ENCODE measurements at regions not wholly inside any gene's neighbourhood (a gene's known extent, or its start where the extent isn't known, plus 50 kb on each side); places are given as distances from the start of the nearest gene placed in this dataset.

DNA sequence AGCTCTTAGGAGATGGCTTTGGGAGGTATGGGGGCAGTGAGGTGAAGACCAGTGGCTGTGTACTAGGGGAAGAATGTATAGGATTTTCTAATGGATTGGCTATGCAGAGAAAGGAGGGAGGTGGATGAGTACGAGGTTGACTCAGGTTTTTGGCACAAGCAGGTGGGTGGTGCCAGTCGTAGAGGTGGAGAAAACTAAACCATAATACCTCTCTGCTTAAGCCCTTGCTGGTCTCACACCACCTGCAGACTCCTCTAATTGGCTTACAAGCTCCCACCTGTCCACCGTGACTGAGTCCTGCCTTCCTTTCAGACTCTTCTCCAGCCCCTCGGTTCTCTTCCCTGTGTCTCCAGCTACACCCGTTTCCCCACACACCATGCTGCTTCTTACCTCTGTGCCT, 521.7 kb upstream of the CLINT1 start:
- no peak overlapping the region for H3K27ac ChIP-seq
- FAIRE-seq (no peak), ATAC-seq (no peak), DNase-seq (no peak)
- peaks cover 0 to 4% (median 0%) of the 10 kb centered on the region in 3 donors for H3K4me1 ChIP-seq
- no peaks in the 10 kb centered on the region for H3K9me3 ChIP-seq
- no peaks in the 10 kb centered on the region for H3K27me3 ChIP-seq
- intact Hi-C loops (cut with DNase I) = no loop called here
- H3K4me3 ChIP-seq = no peak overlapping the region
- H3K36me3 ChIP-seq = no peaks in the 10 kb centered on the region
- 71 to 78% methylated on average over 5 of the region's 5 CpGs for WGBS, 2 donors
- TF ChIP-seq, protein P1, sequence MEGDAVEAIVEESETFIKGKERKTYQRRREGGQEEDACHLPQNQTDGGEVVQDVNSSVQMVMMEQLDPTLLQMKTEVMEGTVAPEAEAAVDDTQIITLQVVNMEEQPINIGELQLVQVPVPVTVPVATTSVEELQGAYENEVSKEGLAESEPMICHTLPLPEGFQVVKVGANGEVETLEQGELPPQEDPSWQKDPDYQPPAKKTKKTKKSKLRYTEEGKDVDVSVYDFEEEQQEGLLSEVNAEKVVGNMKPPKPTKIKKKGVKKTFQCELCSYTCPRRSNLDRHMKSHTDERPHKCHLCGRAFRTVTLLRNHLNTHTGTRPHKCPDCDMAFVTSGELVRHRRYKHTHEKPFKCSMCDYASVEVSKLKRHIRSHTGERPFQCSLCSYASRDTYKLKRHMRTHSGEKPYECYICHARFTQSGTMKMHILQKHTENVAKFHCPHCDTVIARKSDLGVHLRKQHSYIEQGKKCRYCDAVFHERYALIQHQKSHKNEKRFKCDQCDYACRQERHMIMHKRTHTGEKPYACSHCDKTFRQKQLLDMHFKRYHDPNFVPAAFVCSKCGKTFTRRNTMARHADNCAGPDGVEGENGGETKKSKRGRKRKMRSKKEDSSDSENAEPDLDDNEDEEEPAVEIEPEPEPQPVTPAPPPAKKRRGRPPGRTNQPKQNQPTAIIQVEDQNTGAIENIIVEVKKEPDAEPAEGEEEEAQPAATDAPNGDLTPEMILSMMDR (IDR thresholded peaks at IDR 0.05) = no peak

DNA sequence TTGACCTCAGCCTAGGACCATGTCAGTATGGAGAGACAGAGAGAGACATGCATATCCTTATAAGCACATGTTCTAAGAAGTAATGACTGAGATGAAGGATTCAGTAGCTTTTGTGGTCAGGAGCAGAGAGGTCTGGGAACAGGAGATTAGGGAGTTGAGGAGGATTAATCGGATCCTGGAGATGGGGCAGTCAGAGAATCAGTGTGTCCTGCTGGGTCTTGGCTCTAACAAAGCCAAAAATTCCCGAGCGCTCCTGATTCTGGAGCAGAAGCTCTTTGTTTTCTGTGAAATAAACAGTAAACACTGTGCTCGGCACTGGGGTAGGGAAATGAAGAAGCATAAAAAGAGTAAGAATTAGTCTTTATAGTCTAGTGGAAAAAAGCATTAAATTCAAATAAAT, 520.0 kb upstream of the CLINT1 start:
- DNase-seq = no peak
- no peak for ATAC-seq
- 72 to 97% methylated on average over 4 of the region's 4 CpGs for WGBS, 2 donors
- Histone ChIP-seq H3K27ac (no peak overlapping the region), H3K27me3 (no peaks in the 10 kb centered on the region), H3K9me3 (no peaks in the 10 kb centered on the region), H3K4me1 (peaks cover 0 to 4% (median 0%) of the 10 kb centered on the region in 3 donors), H3K36me3 (no peaks in the 10 kb centered on the region), H3K4me3 (no peak overlapping the region)
- FAIRE-seq = no peak
- TF ChIP-seq, protein P1 (IDR thresholded peaks at IDR 0.05) = no peak
- intact Hi-C loops (cut with DNase I) = no loop called here

DNA sequence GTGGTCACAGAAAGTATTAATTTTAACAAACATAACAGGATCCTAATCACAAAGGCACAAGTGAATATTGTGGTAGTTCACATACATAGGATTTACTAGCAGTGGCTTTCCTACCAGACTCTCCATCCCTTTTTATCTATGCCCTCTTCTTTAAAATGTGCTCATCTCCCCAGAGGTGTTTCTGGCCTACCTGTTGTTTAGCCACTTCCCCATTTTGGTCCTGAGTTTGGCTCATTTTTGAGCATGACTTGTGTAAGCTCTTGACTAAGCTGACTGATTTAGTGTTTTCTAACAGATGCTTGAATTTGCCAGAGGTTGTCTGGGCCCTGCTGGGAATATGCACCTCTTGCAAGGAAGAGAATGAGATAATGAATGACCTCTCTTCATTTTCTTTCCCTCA, 517.7 kb upstream of the CLINT1 start:
- FAIRE-seq (no peak), ATAC-seq (no peak), DNase-seq (no peak)
- no peaks in the 10 kb centered on the region for H3K9me3 ChIP-seq
- H3K27me3 ChIP-seq = no peaks in the 10 kb centered on the region
- H3K36me3 ChIP-seq = no peaks in the 10 kb centered on the region
- H3K4me1 ChIP-seq = no peaks in the 10 kb centered on the region
- TF ChIP-seq, protein P1 (IDR thresholded peaks at IDR 0.05) = no peak
- no peak overlapping the region for H3K4me3 ChIP-seq
- no peak overlapping the region for H3K27ac ChIP-seq
- intact Hi-C loops (cut with DNase I) = no loop called here

DNA sequence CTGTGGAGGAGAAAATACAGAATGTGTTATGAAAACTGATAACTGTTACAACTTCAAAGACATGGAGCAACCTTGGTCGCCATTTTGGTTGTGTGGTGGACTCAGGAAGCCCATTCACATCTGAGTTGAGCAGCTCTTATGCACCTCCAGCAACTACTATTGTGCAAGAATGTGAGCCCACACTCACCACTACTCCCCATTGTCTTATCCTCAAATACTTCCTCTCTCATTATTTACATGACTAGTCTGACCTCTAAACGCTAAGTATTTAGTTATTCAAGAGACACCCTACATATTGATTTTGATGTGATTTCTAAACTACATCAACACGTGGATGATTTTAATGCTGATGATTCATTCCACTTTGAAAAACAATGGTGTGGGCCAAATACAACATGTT, 516.6 kb upstream of the CLINT1 start:
- no peak overlapping the region for H3K4me3 ChIP-seq
- no peaks in the 10 kb centered on the region for H3K27me3 ChIP-seq
- intact Hi-C loops (cut with DNase I) = no loop called here
- H3K9me3 ChIP-seq = no peaks in the 10 kb centered on the region
- H3K27ac ChIP-seq = no peak overlapping the region
- DNase-seq = no peak
- no peaks in the 10 kb centered on the region for H3K4me1 ChIP-seq
- TF ChIP-seq, protein P1 (IDR thresholded peaks at IDR 0.05) = no peak
- 60 to 65% methylated on average over 3 of the region's 3 CpGs for WGBS, 2 donors
- no peaks in the 10 kb centered on the region for H3K36me3 ChIP-seq
- no peak for ATAC-seq
- no peak for FAIRE-seq

DNA sequence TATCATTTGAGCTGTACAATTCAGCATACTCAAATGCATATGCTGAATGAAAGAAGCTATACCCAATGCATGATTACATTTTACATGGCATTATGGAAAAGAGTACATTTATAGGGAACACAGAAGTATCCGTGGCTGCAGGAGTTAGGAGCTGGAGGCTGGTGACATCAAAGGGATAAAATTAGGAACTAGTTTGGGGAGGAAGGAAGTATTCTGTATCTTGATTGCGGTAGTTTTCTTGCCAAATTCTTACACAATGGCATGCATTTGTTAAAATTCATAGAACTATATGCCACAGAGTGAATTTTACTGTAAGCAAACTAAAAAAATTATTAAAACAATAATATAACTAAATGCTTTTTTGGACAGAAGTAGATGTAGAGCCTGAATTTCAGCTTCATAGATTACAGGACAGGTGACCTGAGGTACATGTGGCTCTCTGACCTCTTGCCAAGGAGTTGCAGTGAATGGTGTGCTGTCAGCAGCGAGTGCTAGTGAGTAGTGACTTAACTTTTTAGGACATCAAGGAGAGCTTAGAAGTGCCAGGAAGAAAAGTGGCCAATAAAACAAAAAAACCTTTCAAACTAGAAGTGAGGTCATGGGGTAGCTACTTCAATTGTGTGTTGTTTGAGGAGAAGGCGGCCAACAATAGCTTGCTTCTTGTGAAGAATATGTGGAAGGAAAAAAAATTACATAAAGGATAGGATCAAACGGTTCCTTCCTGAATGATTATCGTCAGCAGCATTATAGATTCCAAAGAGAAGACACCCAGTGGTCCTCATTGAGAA, 514.9 kb upstream of the CLINT1 start:
- ATAC-seq = no peak
- WGBS, 2 donors = 69 to 74% methylated on average over 6 of the region's 6 CpGs

More for the DNA sequence above, 514.9 kb upstream of the CLINT1 start:
- Histone ChIP-seq H3K9me3 (no peaks in the 10 kb centered on the region), H3K36me3 (no peaks in the 10 kb centered on the region), H3K4me3 (no peak overlapping the region), H3K27me3 (no peaks in the 10 kb centered on the region), H3K27ac (no peak overlapping the region), H3K4me1 (no peaks in the 10 kb centered on the region)
- FAIRE-seq = no peak
- intact Hi-C loops (cut with DNase I) = no loop called here
- TF ChIP-seq, protein P1 (IDR thresholded peaks at IDR 0.05) = no peak
- DNase-seq = no peak

Data from pancreas (tissue), 10 donors.